SK-N-SH (cell line): ENCODE measurements at regions not wholly inside any gene's neighbourhood (a gene's known extent, or its start where the extent isn't known, plus 50 kb on each side); places are given as distances from the start of the nearest gene placed in this dataset.
A peak's percentile ranks its signal among the peaks of the same experiment; 100 is the strongest.

Experiments used
- CTCF ChIA-PET: fragments of 300-600, 350-600 bp; formaldehyde crosslinking; extraction: SDS; loops from one replicate; lab custom pipeline; 2021; lab: Yijun Ruan, JAX
- POLR2A ChIA-PET: fragments of 350-600 bp; sonication (Branson Sonifier 250); formaldehyde crosslinking; extraction: SDS; loops from one replicate; lab custom pipeline; 2020; ENCODE audit warnings: antibody characterized with exemption, inconsistent platforms; lab: Yijun Ruan, JAX
- DNase-seq: peaks from one replicate; pipeline ENCODE4 v3.0.0; 2012
- H2AFZ ChIP-seq: fragments of 200-600 bp; sonication (generic); 2 replicates; pipeline ENCODE4 v1.8.1; 2016; ENCODE audit warnings: antibody characterized with exemption, mild to moderate bottlenecking, low read depth
- H3F3A ChIP-seq: fragments of 200-600 bp; sonication (generic); replicated peaks from 2 replicates; pipeline ENCODE3; 2016; ENCODE audit warnings: antibody characterized with exemption, mild to moderate bottlenecking; ENCODE audit not compliant: insufficient read depth
- H3K27ac ChIP-seq, 2 experiments: fragments of 200-500 bp in 1 of 2; fragments of 200-600 bp in 1 of 2; sonication (Bioruptor generic) in 1 of 2; sonication (generic), shearing (Covaris generic) in 1 of 2; 2 replicates each; pipeline versions ENCODE4 v1.5.1 to v1.6.1; 2014 to 2016; ENCODE audit warnings: low read depth in 2 of 2, inconsistent platforms in 1 of 2, low read length in 1 of 2, mild to moderate bottlenecking in 1 of 2, mixed read lengths in 1 of 2
- H3K27me3 ChIP-seq: fragments of 200-600 bp; sonication (generic), shearing (Covaris generic); 2 replicates; pipeline ENCODE4 v1.6.1; 2016; ENCODE audit warnings: mixed run types; ENCODE audit not compliant: insufficient read depth
- H3K36me3 ChIP-seq, 2 experiments: fragments of 200-500 bp in 1 of 2; fragments of 200-600 bp in 1 of 2; sonication (Bioruptor generic) in 1 of 2; sonication (generic) in 1 of 2; replicated peaks in 1 of 2; 2 replicates each; pipeline versions ENCODE3 to v1.5.1; 2014 to 2016; ENCODE audit warnings: low read length in 1 of 2, mild to moderate bottlenecking in 1 of 2; ENCODE audit not compliant: insufficient read depth in 2 of 2, control insufficient read depth in 1 of 2
- H3K4me1 ChIP-seq, 2 experiments: fragments of 200-500 bp in 1 of 2; fragments of 200-600 bp in 1 of 2; sonication (Bioruptor generic) in 1 of 2; sonication (generic), shearing (Covaris generic) in 1 of 2; 2 replicates each; pipeline versions ENCODE4 v1.5.1 to v1.6.1; 2014 to 2016; ENCODE audit warnings: low read depth in 1 of 2, low read length in 1 of 2, mixed run types in 1 of 2; ENCODE audit not compliant: insufficient read depth in 2 of 2, control insufficient read depth in 1 of 2
- H3K4me2 ChIP-seq: fragments of 200-600 bp; sonication (generic), shearing (Covaris generic); 2 replicates; pipeline ENCODE4 v1.6.1; 2017; ENCODE audit warnings: mixed run types
- H3K4me3 ChIP-seq, 2 experiments: fragments of 200-500 bp in 1 of 2; fragments of 200-600 bp in 1 of 2; sonication (Bioruptor generic) in 1 of 2; sonication (generic), shearing (Covaris generic) in 1 of 2; 2 replicates each; pipeline versions ENCODE4 v1.5.1 to v1.8.1; 2014 to 2016; ENCODE audit warnings: low read depth in 2 of 2, inconsistent platforms in 1 of 2, low read length in 1 of 2, mild to moderate bottlenecking in 1 of 2, mixed read lengths in 1 of 2, moderate library complexity in 1 of 2
- H3K79me2 ChIP-seq: fragments of 200-600 bp; sonication (generic); 2 replicates; pipeline ENCODE4 v1.8.1; 2017; ENCODE audit warnings: mild to moderate bottlenecking; ENCODE audit not compliant: insufficient read depth
- H3K9ac ChIP-seq: fragments of 200-600 bp; sonication (generic); 2 replicates; pipeline ENCODE4 v1.6.1; 2017; ENCODE audit warnings: mixed run types
- H3K9me2 ChIP-seq: fragments of 200-600 bp; sonication (generic); 2 replicates; pipeline ENCODE4 v1.6.1; 2017; ENCODE audit warnings: mixed run types
- H3K9me3 ChIP-seq: fragments of 200-600 bp; sonication (generic); 2 replicates; pipeline ENCODE4 v1.6.1; 2017; ENCODE audit warnings: mixed run types, mild to moderate bottlenecking, moderate library complexity
- H4K20me1 ChIP-seq: fragments of 200-600 bp; sonication (generic); 2 replicates; pipeline ENCODE4 v1.6.1; 2017; ENCODE audit warnings: mild to moderate bottlenecking, mixed run types; ENCODE audit not compliant: insufficient read depth
- CTCF ChIP-seq: fragments of 200-600 bp; sonication (generic); IDR thresholded peaks from 2 replicates; pipeline ENCODE4 v1.6.1; 2017; ENCODE audit warnings: antibody characterized with exemption, mild to moderate bottlenecking, moderate library complexity
- FOXM1 ChIP-seq: IDR thresholded peaks from 2 replicates; pipeline ENCODE4 v1.4.0; 2012; ENCODE audit warnings: low read depth, mild to moderate bottlenecking
- GABPA ChIP-seq: IDR thresholded peaks from 2 replicates; pipeline ENCODE4 v1.4.0; 2012; ENCODE audit warnings: low read depth, mild to moderate bottlenecking
- GATA2 ChIP-seq: sonication (generic); formaldehyde crosslinking; IDR thresholded peaks from 2 replicates; pipeline ENCODE4 v1.5.0; 2020; ENCODE audit warnings: mild to moderate bottlenecking, missing genetic modification reagents
- MAX ChIP-seq: IDR thresholded peaks from 2 replicates; pipeline ENCODE4 v1.4.0; 2012; ENCODE audit warnings: low read depth
- PBX3 ChIP-seq: IDR thresholded peaks from 2 replicates; pipeline ENCODE4; 2012
- RCOR1 ChIP-seq: fragments of 150-350 bp; IDR thresholded peaks from 2 replicates; pipeline ENCODE4 v1.6.1; 2017; ENCODE audit warnings: antibody characterized with exemption, low read length
- RFX5 ChIP-seq: IDR thresholded peaks from 2 replicates; pipeline ENCODE4 v1.6.1; 2012; ENCODE audit warnings: mild to moderate bottlenecking, improper control_type of control experiment, low read length
- RXRA ChIP-seq: IDR thresholded peaks from 2 replicates; pipeline ENCODE4 v1.4.0; 2012; ENCODE audit warnings: low read depth, mild to moderate bottlenecking, borderline replicate concordance
- SIN3A ChIP-seq: IDR thresholded peaks from 2 replicates; pipeline ENCODE4 v1.6.1; 2012; ENCODE audit warnings: low read depth, mild to moderate bottlenecking, low read length, moderate library complexity, borderline replicate concordance
- TCF12 ChIP-seq: IDR thresholded peaks from 2 replicates; pipeline ENCODE4 v1.4.0; 2012
- USF1 ChIP-seq: IDR thresholded peaks from 2 replicates; pipeline ENCODE4 v1.4.0; 2012; ENCODE audit warnings: low read depth, borderline replicate concordance
- USF2 ChIP-seq: fragments of 150-350 bp; IDR thresholded peaks from 2 replicates; pipeline ENCODE4 v1.6.1; 2017; ENCODE audit warnings: antibody characterized with exemption, low read length, low read depth, borderline replicate concordance
- ZBTB33 ChIP-seq: IDR thresholded peaks from 2 replicates; pipeline ENCODE4 v1.4.0; 2012; ENCODE audit warnings: low read depth, borderline replicate concordance
- WGBS: methylation state at CpG from one replicate; pipeline ENCODE4 v1.1.6; 2017; ENCODE audit warnings: low lambda C conversion rate; 5-methylcytosine and 5-hydroxymethylcytosine counted together

GRCh38 chr6:144896289-144896688, 611.2 kb downstream of the UTRN start:
- TF ChIP-seq PBX3 (no peak), FOXM1 (no peak)
- 89% methylated on average over 3 of the region's 3 CpGs for WGBS
- CTCF ChIA-PET = interaction anchor here (0.7 kb wide), 1 partner anchor 825 kb away, joined by 3 read pairs; no protein-coding TSS in a partner anchor
- Histone ChIP-seq H3K9me3 (no peaks in the 10 kb centered on the region), H3K9ac (no peak overlapping the region), H3F3A (peaks cover 34% of the 10 kb centered on the region), H3K27me3 (no peaks in the 10 kb centered on the region), H3K79me2 (no peaks in the 10 kb centered on the region), H3K4me2 (no peak overlapping the region), H3K4me3 (no peak overlapping the region), H3K27ac (0 out of 4 replicates have a peak overlapping the region, but pooled peaks of 1 of the 2 experiments have one; percentile 91), H3K4me1 (peaks cover 4 to 9% of the 10 kb centered on the region in 2 experiments; a peak in 2 of 4 replicates), H4K20me1 (no peaks in the 10 kb centered on the region), H3K9me2 (no peaks in the 10 kb centered on the region), H2AFZ (peak overlapping the region; percentile 23; the same call in 1 of the 2 replicates), H3K36me3 (no peaks in the 10 kb centered on the region)
- DNase-seq = no peak
- POLR2A ChIA-PET = no interaction called here

GRCh38 chr6:144896871-144897270, 611.7 kb downstream of the UTRN start:
- CTCF ChIA-PET = no interaction called here
- H3K27ac ChIP-seq = peak overlapping the region in 1 of 2 experiments; percentile 91; a peak in 2 of 4 replicates
- no peaks in the 10 kb centered on the region for H3K9me2 ChIP-seq
- H2AFZ ChIP-seq = peak overlapping the region; percentile 85; the same call in 1 of the 2 replicates
- no peak for DNase-seq
- no peaks in the 10 kb centered on the region for H3K79me2 ChIP-seq
- POLR2A ChIA-PET = no interaction called here
- H3F3A ChIP-seq = peaks cover 34% of the 10 kb centered on the region
- peaks cover 1% of the 10 kb centered on the region; the same call in 1 of the 2 replicates for H3K9me3 ChIP-seq
- no peaks in the 10 kb centered on the region for H3K36me3 ChIP-seq
- no peaks in the 10 kb centered on the region for H4K20me1 ChIP-seq
- no peaks in the 10 kb centered on the region for H3K27me3 ChIP-seq
- peaks cover 4 to 9% of the 10 kb centered on the region in 2 experiments; a peak in 2 of 4 replicates for H3K4me1 ChIP-seq
- peak overlapping the region; percentile 27; the same call in 1 of the 2 replicates for H3K4me2 ChIP-seq
- TF ChIP-seq GABPA (no peak), RFX5 (no peak), RCOR1 (no peak), USF2 (no peak), FOXM1 (no peak), MAX (no peak), RXRA (no peak), ZBTB33 (no peak), PBX3 (no peak), GATA2 (CRISPR knock-in tag) (no peak), CTCF (no peak), SIN3A (no peak), TCF12 (no peak), USF1 (no peak)
- H3K4me3 ChIP-seq = no peak overlapping the region
- peak overlapping the region; percentile 40; the same call in 1 of the 2 replicates for H3K9ac ChIP-seq
